NCI-H748 (cell line): ENCODE measurements at regions not wholly inside any gene's neighbourhood (a gene's known extent, or its start where the extent isn't known, plus 50 kb on each side); places are given as distances from the start of the nearest gene placed in this dataset.
A peak's percentile ranks its signal among the peaks of the same experiment; 100 is the strongest.

ENCODE experiments used
- DNase-seq: peaks from one replicate; lab custom pipeline; 2025; ENCODE audit not compliant: unreplicated experiment; lab: John Stamatoyannopoulos, UW

GRCh38 chr12:18207266-18207665 lies 54.1 kb upstream of the PIK3C2G start:
- DNase-seq, result no peak

- no peak for DNase-seq
These were observed 55.1 kb upstream of the PIK3C2G start for GRCh38 chr12:18206198-18206597.

- DNase-seq, result no peak
These were observed 57.3 kb upstream of the PIK3C2G start for GRCh38 chr12:18204053-18204452.

GRCh38 chr12:18192119-18192518 lies 69.2 kb upstream of the PIK3C2G start:
- no peak for DNase-seq

GRCh38 chr12:18183141-18183540 lies 78.2 kb upstream of the PIK3C2G start:
- no peak for DNase-seq

GRCh38 chr12:18171571-18171970 lies 81.6 kb upstream of the RERGL start:
- DNase-seq, result no peak

- no peak for DNase-seq
These were observed 78.0 kb upstream of the RERGL start for GRCh38 chr12:18168016-18168415.

- no peak for DNase-seq
These were observed 75.9 kb upstream of the RERGL start for GRCh38 chr12:18165889-18166288.

GRCh38 chr12:18165422-18165871 lies 75.5 kb upstream of the RERGL start:
- peak; percentile 90 for DNase-seq

GRCh38 chr12:18160901-18161300 lies 70.9 kb upstream of the RERGL start:
- peak; percentile 10 for DNase-seq

GRCh38 chr12:18158774-18159557 lies 69.0 kb upstream of the RERGL start:
- DNase-seq, result peak; percentile 56

- peak; percentile 92 for DNase-seq
These were observed 63.8 kb upstream of the RERGL start for GRCh38 chr12:18153826-18154225.

- no peak for DNase-seq
These were observed 61.0 kb upstream of the RERGL start for GRCh38 chr12:18151036-18151435.

GRCh38 chr12:18148961-18149360 lies 59.0 kb upstream of the RERGL start:
- no peak for DNase-seq

- no peak for DNase-seq
These were observed 56.4 kb upstream of the RERGL start for GRCh38 chr12:18146363-18146762.

GRCh38 chr12:18145924-18146323 lies 55.9 kb upstream of the RERGL start:
- no peak for DNase-seq

- DNase-seq, result peak; percentile 81
These were observed 51.3 kb upstream of the RERGL start for GRCh38 chr12:18141048-18141982.

GRCh38 chr12:18139989-18140596 lies 50.1 kb upstream of the RERGL start:
- DNase-seq, result peak; percentile 52
